HG02610 (cell line): ENCODE measurements at regions not wholly inside any gene's neighbourhood (a gene's known extent, or its start where the extent isn't known, plus 50 kb on each side); places are given as distances from the start of the nearest gene placed in this dataset.
"Not testable (repeated sequence)": the region's sequence is repeated elsewhere in the genome, so short reads cannot be mapped to it uniquely, and the experiment has no call there.

ENCODE experiments used
- ATAC-seq: cut with Tn5 transposase; IDR thresholded peaks from one replicate; pipeline ENCODE4 v1.9.1; 2021; ENCODE audit warnings: mild to moderate bottlenecking, moderate library complexity; ENCODE audit not compliant: unreplicated experiment

GRCh38 chr10:33630761-33631160, 296.3 kb upstream of the NRP1 start:
- ATAC-seq: no peak

- ATAC-seq: no peak
These were observed 293.1 kb upstream of the NRP1 start for GRCh38 chr10:33627611-33628010.

- no peak for ATAC-seq
These were observed 292.5 kb upstream of the NRP1 start for GRCh38 chr10:33626798-33627466.

- ATAC-seq: no peak
These were observed 289.2 kb upstream of the NRP1 start for GRCh38 chr10:33623669-33624068.

- ATAC-seq: no peak
These were observed 286.6 kb upstream of the NRP1 start for GRCh38 chr10:33621101-33621500.

- no peak for ATAC-seq
These were observed 283.7 kb upstream of the NRP1 start for GRCh38 chr10:33618196-33618595.

- ATAC-seq: no peak
These were observed 283.1 kb upstream of the NRP1 start for GRCh38 chr10:33617381-33618080.

- no peak for ATAC-seq
These were observed 282.5 kb upstream of the NRP1 start for GRCh38 chr10:33616956-33617355.

GRCh38 chr10:33612551-33612950, 278.1 kb upstream of the NRP1 start:
- peak; percentile 41 for ATAC-seq

- ATAC-seq: no peak
These were observed 277.6 kb upstream of the NRP1 start for GRCh38 chr10:33612116-33612515.

- ATAC-seq: no peak
These were observed 277.0 kb upstream of the NRP1 start for GRCh38 chr10:33611423-33611822.

- ATAC-seq: no peak
These were observed 275.1 kb upstream of the NRP1 start for GRCh38 chr10:33609546-33609945.

GRCh38 chr10:33602278-33602677, 267.8 kb upstream of the NRP1 start:
- ATAC-seq: no peak

- no peak for ATAC-seq
These were observed 265.9 kb upstream of the NRP1 start for GRCh38 chr10:33600381-33600780.

GRCh38 chr10:33596422-33596821, 262.0 kb upstream of the NRP1 start:
- ATAC-seq: no peak

- no peak for ATAC-seq
These were observed 260.0 kb upstream of the NRP1 start for GRCh38 chr10:33594475-33594874.

- ATAC-seq: no peak
These were observed 254.6 kb upstream of the NRP1 start for GRCh38 chr10:33588974-33589600.

- ATAC-seq: not testable (repeated sequence)
These were observed 250.1 kb upstream of the NRP1 start for GRCh38 chr10:33584596-33584995.

GRCh38 chr10:33579996-33580395, 245.5 kb upstream of the NRP1 start:
- ATAC-seq: no peak

- no peak for ATAC-seq
These were observed 239.1 kb upstream of the NRP1 start for GRCh38 chr10:33573606-33574005.

GRCh38 chr10:33571616-33572015, 237.1 kb upstream of the NRP1 start:
- no peak for ATAC-seq

GRCh38 chr10:33570495-33570894, 236.0 kb upstream of the NRP1 start:
- ATAC-seq: no peak
